ENCODE measurements at regions not wholly inside any gene's neighbourhood (a gene's known extent, or its start where the extent isn't known, plus 50 kb on each side); places are given as distances from the start of the nearest gene placed in this dataset.

DNA sequence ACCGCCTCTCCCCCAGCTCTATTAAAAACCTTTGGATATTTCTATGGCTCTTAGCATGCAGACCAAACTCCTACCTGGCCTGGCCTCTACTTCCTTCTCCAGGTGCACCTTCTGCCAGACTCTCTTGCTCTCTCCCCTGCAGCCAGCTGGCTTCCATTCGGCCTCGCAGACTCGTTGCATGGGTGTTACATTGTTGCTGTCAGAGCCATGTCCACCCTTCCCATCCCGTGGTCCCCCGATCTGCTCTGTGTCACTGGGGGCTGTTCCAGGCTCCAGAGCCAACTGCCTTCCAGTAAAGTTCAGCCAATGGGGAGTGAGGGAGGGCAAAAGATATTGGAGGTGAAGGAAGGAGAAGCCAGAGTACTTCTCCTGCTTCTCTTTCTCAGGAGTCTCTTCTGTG, 112.5 kb upstream of the LGALSL start:
- intact Hi-C loops (cut with DNase I; ENCODE audit: low total_unique reads) = no loop called here
- TF ChIP-seq POLR2A (IDR thresholded peaks at IDR 0.05) = no peak
- TF ChIP-seq, protein P1, sequence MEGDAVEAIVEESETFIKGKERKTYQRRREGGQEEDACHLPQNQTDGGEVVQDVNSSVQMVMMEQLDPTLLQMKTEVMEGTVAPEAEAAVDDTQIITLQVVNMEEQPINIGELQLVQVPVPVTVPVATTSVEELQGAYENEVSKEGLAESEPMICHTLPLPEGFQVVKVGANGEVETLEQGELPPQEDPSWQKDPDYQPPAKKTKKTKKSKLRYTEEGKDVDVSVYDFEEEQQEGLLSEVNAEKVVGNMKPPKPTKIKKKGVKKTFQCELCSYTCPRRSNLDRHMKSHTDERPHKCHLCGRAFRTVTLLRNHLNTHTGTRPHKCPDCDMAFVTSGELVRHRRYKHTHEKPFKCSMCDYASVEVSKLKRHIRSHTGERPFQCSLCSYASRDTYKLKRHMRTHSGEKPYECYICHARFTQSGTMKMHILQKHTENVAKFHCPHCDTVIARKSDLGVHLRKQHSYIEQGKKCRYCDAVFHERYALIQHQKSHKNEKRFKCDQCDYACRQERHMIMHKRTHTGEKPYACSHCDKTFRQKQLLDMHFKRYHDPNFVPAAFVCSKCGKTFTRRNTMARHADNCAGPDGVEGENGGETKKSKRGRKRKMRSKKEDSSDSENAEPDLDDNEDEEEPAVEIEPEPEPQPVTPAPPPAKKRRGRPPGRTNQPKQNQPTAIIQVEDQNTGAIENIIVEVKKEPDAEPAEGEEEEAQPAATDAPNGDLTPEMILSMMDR (IDR thresholded peaks at IDR 0.05) = no peak
- H3K4me3 ChIP-seq (ENCODE audit: low read depth, poor library complexity, severe bottlenecking) = no peak overlapping the region
- peak in 1 of 2 donors; percentile 79 for DNase-seq (ENCODE audit: low spot score in 2 of 2)
- WGBS, 2 donors = 92 to 94% methylated on average over 6 of the region's 6 CpGs

DNA sequence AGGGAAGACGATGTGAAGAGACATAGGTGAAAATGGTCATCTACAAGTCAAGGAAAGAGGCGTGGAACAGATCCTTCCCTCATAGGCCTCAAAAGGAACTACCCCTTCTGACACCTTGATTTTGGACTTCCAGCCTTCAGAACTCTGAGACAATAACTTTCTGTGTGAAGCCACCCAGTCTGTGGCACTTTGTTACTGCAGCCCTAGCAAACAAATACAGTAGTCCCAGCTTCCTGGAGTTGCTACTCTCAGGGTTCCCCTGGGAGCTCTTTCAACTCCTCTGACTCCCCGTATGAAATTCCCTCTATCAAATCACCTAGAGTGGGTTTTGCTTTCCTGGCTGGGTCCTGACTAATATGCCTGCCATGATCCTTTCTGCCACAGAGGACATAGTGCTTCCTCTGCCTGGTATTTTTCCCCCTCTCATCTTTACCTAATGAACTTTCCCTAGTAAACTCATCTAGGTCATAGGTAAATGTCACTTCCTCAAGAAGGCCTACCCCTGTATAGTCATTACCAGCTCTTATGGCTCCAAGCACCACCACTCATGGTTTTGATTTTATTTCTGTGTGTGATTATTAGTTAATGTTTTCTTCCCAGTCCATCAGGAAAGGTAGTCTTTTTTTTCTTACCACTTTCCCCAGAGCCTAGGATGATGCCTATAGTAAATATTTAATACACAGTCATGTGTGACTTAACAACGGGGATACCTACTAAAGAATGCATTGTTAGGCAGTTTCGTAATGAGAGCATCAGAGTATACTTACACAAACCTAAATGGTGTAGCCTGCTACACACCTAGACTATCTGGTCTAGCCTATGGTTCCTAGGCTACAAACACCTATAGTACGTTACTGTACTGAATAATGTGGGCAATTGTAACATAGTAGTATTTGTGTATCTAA, 111.5 kb upstream of the LGALSL start:
- H3K4me3 ChIP-seq (ENCODE audit: low read depth, poor library complexity, severe bottlenecking) = no peak overlapping the region
- intact Hi-C loops (cut with DNase I; ENCODE audit: low total_unique reads) = no loop called here
- peak in 1 of 2 donors; percentile 20 for DNase-seq (ENCODE audit: low spot score in 2 of 2)
- WGBS, 2 donors = 85 to 88% methylated on average over 6 of the region's 6 CpGs
- TF ChIP-seq, protein P1 (IDR thresholded peaks at IDR 0.05) = no peak
- no peak for TF ChIP-seq POLR2A (IDR thresholded peaks at IDR 0.05)

GRCh38 chr2:64344999-64345576, 108.9 kb upstream of the LGALSL start:
- peak in 1 of 2 donors; percentile 34 for DNase-seq (ENCODE audit: low spot score in 2 of 2)
- TF ChIP-seq, protein P1 (IDR thresholded peaks at IDR 0.05) = no peak
- TF ChIP-seq POLR2A (IDR thresholded peaks at IDR 0.05) = no peak
- H3K4me3 ChIP-seq (ENCODE audit: low read depth, poor library complexity, severe bottlenecking) = no peak overlapping the region
- 12 to 14% methylated on average over 1 of the region's 1 CpG for WGBS, 2 donors
- intact Hi-C loops (cut with DNase I; ENCODE audit: low total_unique reads) = no loop called here

GRCh38 chr2:64345998-64346397, 108.0 kb upstream of the LGALSL start:
- DNase-seq (ENCODE audit: low spot score in 2 of 2) = no peak
- intact Hi-C loops (cut with DNase I; ENCODE audit: low total_unique reads) = no loop called here
- TF ChIP-seq, protein P1 (IDR thresholded peaks at IDR 0.05) = no peak
- no peak for TF ChIP-seq POLR2A (IDR thresholded peaks at IDR 0.05)
- no peak overlapping the region for H3K4me3 ChIP-seq (ENCODE audit: low read depth, poor library complexity, severe bottlenecking)
- WGBS, 2 donors = 93 to 97% methylated on average over 2 of the region's 2 CpGs

- no peak overlapping the region for H3K4me3 ChIP-seq (ENCODE audit: low read depth, poor library complexity, severe bottlenecking)
- TF ChIP-seq, protein P1 (IDR thresholded peaks at IDR 0.05) = no peak
- TF ChIP-seq POLR2A (IDR thresholded peaks at IDR 0.05) = no peak
- intact Hi-C loops (cut with DNase I; ENCODE audit: low total_unique reads) = no loop called here
- WGBS, 2 donors = 58 to 69% methylated on average over 6 of the region's 6 CpGs
- DNase-seq (ENCODE audit: low spot score in 2 of 2) = peak in 1 of 2 donors; percentile 43
Measured at GRCh38 chr2:64348386-64349130, 105.4 kb upstream of the LGALSL start.

All from lower leg skin (tissue), 4 donors.